AML-193 (cell line): ENCODE measurements at regions not wholly inside any gene's neighbourhood (a gene's known extent, or its start where the extent isn't known, plus 50 kb on each side); places are given as distances from the start of the nearest gene placed in this dataset.

ENCODE experiments used
- DNase-seq, 2 experiments: peaks; one replicate each; lab custom pipeline; 2025; lab: John Stamatoyannopoulos, UW

- DNase-seq, result no peak
Observed at GRCh38 chr2:201969241-201969937, 64.3 kb upstream of the FZD7 start.

- DNase-seq, result peak; percentile 25 to 29
Observed at GRCh38 chr2:201969938-201970785, 63.5 kb upstream of the FZD7 start.

GRCh38 chr2:201970786-201971108, 62.9 kb upstream of the FZD7 start:
- no peak for DNase-seq

DNA sequence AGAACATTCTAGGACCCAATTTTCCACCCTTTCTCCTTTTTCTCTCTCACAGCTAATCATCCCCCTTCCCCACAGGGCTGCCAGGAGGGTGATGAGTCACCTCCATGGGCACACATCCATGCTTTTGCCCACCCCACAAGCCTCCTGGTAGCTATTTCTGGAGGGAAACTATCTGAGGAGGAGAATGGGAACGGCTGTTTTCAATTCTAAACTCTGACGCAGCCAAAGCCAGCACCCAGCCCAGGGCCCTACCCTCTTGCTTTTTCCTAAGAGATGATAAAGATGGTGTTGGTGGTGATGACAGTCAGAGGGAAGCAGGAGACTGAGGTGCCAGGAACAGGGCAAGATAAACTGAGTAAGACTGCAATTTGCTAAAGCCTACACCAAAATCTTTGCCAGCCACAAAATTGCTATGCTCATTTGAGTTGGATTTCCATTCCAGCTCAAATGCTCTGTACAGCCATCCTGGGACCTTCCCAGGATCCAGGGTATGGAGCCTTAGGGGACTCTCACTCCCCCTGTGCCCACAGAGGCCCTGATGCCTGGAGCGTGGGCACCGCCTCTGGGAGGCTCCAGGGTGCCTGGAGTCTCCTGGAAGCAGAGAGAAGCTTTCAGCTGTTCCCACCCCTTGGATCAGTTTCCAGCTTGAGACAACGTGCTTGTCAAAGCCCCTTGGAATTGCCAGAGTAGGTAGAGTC, 62.0 kb upstream of the FZD7 start:
- DNase-seq, result no peak

DNA sequence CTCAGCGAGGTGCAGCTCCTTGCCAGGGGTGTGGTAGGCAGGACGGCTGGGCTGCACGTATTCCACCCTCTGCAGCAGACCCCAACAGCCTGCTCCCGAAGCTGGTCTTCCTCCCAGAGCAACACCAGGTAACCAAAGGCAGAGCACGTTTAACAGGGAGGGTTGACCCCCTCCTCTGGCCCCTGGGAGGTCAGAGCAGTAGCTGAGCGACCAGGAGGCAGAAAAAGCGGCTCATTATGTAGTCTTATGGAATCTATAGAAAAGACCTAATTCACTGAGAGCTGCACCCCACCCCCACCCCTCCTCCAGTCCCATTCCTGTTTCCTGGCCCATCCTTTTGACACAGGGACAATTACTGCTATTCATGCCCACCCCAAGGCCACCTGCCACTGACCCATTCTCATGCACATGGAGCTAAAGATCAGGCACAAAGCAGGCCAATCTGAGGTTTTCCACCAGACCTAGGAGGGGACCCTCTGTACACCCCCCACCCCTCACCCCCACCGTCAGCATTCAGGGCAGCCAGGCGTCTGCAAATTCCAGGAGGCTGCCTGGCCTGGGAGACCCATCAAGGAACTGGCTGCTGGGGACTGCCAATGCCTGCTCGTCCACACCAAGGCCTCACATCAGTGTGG, 60.9 kb upstream of the FZD7 start:
- no peak for DNase-seq

- DNase-seq, result no peak
Observed at GRCh38 chr2:201973305-201973928, 60.2 kb upstream of the FZD7 start.

GRCh38 chr2:201974171-201975100, 59.2 kb upstream of the FZD7 start:
- DNase-seq, result no peak

- DNase-seq, result no peak
Observed at GRCh38 chr2:201975434-201975833, 58.2 kb upstream of the FZD7 start.

GRCh38 chr2:201975964-201976612, 57.6 kb upstream of the FZD7 start:
- no peak for DNase-seq

GRCh38 chr2:201977651-201978050, 56.0 kb upstream of the FZD7 start:
- no peak for DNase-seq

- DNase-seq, result no peak
Observed at GRCh38 chr2:201978333-201978732, 55.3 kb upstream of the FZD7 start.

- no peak for DNase-seq
Observed at GRCh38 chr2:201978986-201979385, 54.7 kb upstream of the FZD7 start.

DNA sequence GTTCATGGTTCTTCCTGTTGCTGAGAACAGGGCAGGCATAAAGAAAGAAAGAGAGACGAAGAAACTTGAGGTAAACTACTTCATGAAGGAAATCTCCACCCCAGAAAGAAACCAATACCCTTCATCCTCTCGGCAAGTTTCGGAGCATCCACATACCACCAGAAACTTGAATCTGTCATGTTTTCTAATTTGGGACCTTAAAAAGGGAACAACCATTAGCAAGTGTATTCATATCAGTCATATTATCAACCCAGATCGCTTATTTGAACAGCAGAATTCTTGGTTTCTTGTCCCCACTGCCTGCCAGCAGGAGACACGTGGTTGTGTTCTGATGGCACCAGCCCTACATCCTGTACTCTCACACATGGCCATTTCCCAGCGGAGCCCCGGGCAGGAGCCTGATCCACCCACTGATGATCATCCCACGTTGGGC, 53.2 kb upstream of the FZD7 start:
- no peak for DNase-seq

- no peak for DNase-seq
Observed at GRCh38 chr2:201980946-201981345, 52.7 kb upstream of the FZD7 start.

GRCh38 chr2:201983174-201983573, 50.5 kb upstream of the FZD7 start:
- DNase-seq, result no peak

GRCh38 chr2:201983800-201984199, 49.9 kb upstream of the FZD7 start:
- DNase-seq, result no peak
